ENCODE measurements at regions not wholly inside any gene's neighbourhood (a gene's known extent, or its start where the extent isn't known, plus 50 kb on each side); places are given as distances from the start of the nearest gene placed in this dataset.

DNA sequence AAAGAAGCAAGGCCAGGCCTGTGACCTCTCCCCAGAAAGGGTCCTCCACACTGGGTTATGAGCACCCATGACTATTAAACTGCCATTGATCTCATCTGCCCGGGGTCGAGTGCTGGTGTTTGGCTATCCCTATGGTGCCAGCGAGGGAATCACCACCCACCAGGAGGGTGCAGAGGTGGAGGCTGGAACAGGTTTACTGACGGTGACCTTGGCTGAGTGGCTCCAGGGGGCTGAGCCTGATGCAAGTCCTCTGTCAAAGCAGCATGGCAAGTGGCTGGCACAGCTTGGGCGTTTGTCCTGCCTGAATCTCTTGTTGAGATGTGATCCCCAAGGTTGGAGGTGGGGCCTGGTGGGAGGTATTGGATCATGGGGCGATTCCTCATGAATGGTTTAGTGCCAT is 196.4 kb upstream of the HDAC4 start:
- Histone ChIP-seq H3K27ac (ENCODE audit: insufficient read depth, low read depth, low read length) (no peak overlapping the region), H4K20me1 (replicated peaks; ENCODE audit: control insufficient read depth, extremely low read depth, insufficient read depth, low read length) (no peaks in the 10 kb centered on the region), H3K4me1 (ENCODE audit: control insufficient read depth, extremely low read depth, insufficient read depth, low read length) (no peaks in the 10 kb centered on the region), H3K9me1 (replicated peaks; ENCODE audit: control insufficient read depth, extremely low read depth, insufficient read depth, low read length) (no peaks in the 10 kb centered on the region), H2AFZ (ENCODE audit: low read depth, low read length) (no peak overlapping the region), H3K9ac (replicated peaks; ENCODE audit: extremely low read depth, insufficient read depth, low read length) (no peak overlapping the region), H3K27me3 (ENCODE audit: control insufficient read depth in 2 of 2, insufficient read depth in 2 of 2, low read length in 2 of 2) (no peaks in the 10 kb centered on the region), H3K4me2 (ENCODE audit: insufficient read depth, low read length) (no peak overlapping the region), H3K79me2 (ENCODE audit: control insufficient read depth, insufficient read depth, low read length) (no peaks in the 10 kb centered on the region), H3K9me3 (replicated peaks; ENCODE audit: control insufficient read depth, insufficient read depth, low read length) (peaks cover under 1% of the 10 kb centered on the region), H3K36me3 (ENCODE audit: control insufficient read depth in 2 of 2, extremely low read depth in 1 of 2, insufficient read depth in 2 of 2, low read length in 2 of 2) (no peaks in the 10 kb centered on the region), H3K4me3 (replicated peaks in 1 of 3; ENCODE audit: insufficient read depth in 1 of 3, low read depth in 1 of 3, low read length in 3 of 3) (no peak overlapping the region)
- BruUV-seq (replicated peaks), result no TSS peak
- DNase-seq (ENCODE audit: low read depth, low spot score) (no peak), FAIRE-seq (no peak)
- TF ChIP-seq EZH2 (IDR thresholded peaks at IDR 0.05; ENCODE audit: borderline replicate concordance, low read depth, low read length, severe bottlenecking), result no peak
- TF ChIP-seq, protein P1, sequence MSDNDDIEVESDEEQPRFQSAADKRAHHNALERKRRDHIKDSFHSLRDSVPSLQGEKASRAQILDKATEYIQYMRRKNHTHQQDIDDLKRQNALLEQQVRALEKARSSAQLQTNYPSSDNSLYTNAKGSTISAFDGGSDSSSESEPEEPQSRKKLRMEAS (IDR thresholded peaks at IDR 0.05; ENCODE audit: insufficient read depth, insufficient read length), result no peak
- dilution Hi-C loops (cut with MboI; ENCODE audit: extremely low pct_ligation_motif_present, low sequenced_read_pairs), result no loop called here
- ChIA-PET CTCF (no interaction called here), POLR2A (no interaction called here)
- intact Hi-C loops (cut with micrococcal nuclease), result no loop called here

DNA sequence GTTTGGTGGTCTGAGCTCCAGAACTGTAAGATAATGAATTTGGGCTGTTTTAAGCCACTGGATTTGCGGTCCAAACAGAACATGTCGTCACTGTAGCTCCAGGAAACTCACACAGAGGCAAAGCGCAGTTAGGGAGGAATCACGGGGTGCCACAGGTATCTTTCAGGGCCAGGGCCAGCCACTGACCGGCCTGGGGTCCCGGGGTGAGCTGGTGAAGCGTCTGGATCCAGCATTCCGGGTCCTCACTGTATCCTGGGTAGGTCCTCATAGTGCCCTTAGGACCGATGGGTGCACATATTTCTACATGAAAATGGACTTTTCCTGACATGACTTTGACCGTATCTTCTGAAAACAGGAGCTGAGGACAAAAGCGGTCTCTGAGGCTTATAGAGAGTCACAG is 196.0 kb upstream of the HDAC4 start:
- Histone ChIP-seq H3K27me3 (ENCODE audit: control insufficient read depth in 2 of 2, insufficient read depth in 2 of 2, low read length in 2 of 2) (no peaks in the 10 kb centered on the region), H3K79me2 (ENCODE audit: control insufficient read depth, insufficient read depth, low read length) (no peaks in the 10 kb centered on the region), H3K9ac (replicated peaks; ENCODE audit: extremely low read depth, insufficient read depth, low read length) (no peak overlapping the region), H3K4me1 (ENCODE audit: control insufficient read depth, extremely low read depth, insufficient read depth, low read length) (no peaks in the 10 kb centered on the region), H3K9me3 (replicated peaks; ENCODE audit: control insufficient read depth, insufficient read depth, low read length) (peaks cover 3% of the 10 kb centered on the region), H3K9me1 (replicated peaks; ENCODE audit: control insufficient read depth, extremely low read depth, insufficient read depth, low read length) (no peaks in the 10 kb centered on the region), H3K4me3 (replicated peaks in 1 of 3; ENCODE audit: insufficient read depth in 1 of 3, low read depth in 1 of 3, low read length in 3 of 3) (no peak overlapping the region), H2AFZ (ENCODE audit: low read depth, low read length) (no peak overlapping the region), H3K27ac (ENCODE audit: insufficient read depth, low read depth, low read length) (no peak overlapping the region), H3K4me2 (ENCODE audit: insufficient read depth, low read length) (no peak overlapping the region), H3K36me3 (ENCODE audit: control insufficient read depth in 2 of 2, extremely low read depth in 1 of 2, insufficient read depth in 2 of 2, low read length in 2 of 2) (no peaks in the 10 kb centered on the region), H4K20me1 (replicated peaks; ENCODE audit: control insufficient read depth, extremely low read depth, insufficient read depth, low read length) (no peaks in the 10 kb centered on the region)
- intact Hi-C loops (cut with micrococcal nuclease) (no loop called here), dilution Hi-C loops (cut with MboI; ENCODE audit: extremely low pct_ligation_motif_present, low sequenced_read_pairs) (no loop called here)
- TF ChIP-seq, protein P2, sequence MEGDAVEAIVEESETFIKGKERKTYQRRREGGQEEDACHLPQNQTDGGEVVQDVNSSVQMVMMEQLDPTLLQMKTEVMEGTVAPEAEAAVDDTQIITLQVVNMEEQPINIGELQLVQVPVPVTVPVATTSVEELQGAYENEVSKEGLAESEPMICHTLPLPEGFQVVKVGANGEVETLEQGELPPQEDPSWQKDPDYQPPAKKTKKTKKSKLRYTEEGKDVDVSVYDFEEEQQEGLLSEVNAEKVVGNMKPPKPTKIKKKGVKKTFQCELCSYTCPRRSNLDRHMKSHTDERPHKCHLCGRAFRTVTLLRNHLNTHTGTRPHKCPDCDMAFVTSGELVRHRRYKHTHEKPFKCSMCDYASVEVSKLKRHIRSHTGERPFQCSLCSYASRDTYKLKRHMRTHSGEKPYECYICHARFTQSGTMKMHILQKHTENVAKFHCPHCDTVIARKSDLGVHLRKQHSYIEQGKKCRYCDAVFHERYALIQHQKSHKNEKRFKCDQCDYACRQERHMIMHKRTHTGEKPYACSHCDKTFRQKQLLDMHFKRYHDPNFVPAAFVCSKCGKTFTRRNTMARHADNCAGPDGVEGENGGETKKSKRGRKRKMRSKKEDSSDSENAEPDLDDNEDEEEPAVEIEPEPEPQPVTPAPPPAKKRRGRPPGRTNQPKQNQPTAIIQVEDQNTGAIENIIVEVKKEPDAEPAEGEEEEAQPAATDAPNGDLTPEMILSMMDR (IDR thresholded peaks at IDR 0.05; ENCODE audit: extremely low read depth in 1 of 2, insufficient read depth in 1 of 2, low read depth in 1 of 2, low read length in 2 of 2), result no peak
- TF ChIP-seq POLR2A (IDR thresholded peaks at IDR 0.05; ENCODE audit: low read depth, low read length), result no peak
- TF ChIP-seq, protein P1 (IDR thresholded peaks at IDR 0.05; ENCODE audit: insufficient read depth, insufficient read length), result no peak
- no peak for TF ChIP-seq MYC (IDR thresholded peaks at IDR 0.05; ENCODE audit: low read depth, low read length)
- DNase-seq (ENCODE audit: low read depth, low spot score), result no peak
- BruUV-seq (replicated peaks), result no TSS peak
- ChIA-PET POLR2A (no interaction called here), CTCF (no interaction called here)
- no peak for FAIRE-seq
